WTC11 (cell line): ENCODE measurements at regions not wholly inside any gene's neighbourhood (a gene's known extent, or its start where the extent isn't known, plus 50 kb on each side); places are given as distances from the start of the nearest gene placed in this dataset.

ENCODE experiments used
- ATAC-seq: fragments of 200-7000 bp; cut with Tn5 transposase; 2 replicates; pipeline ENCODE4 v1.10.0; 2021; ENCODE audit warnings: mild to moderate bottlenecking, moderate library complexity
- CTCF ChIA-PET: fragments of 300-600 bp; sonication (Branson Sonifier 250); formaldehyde crosslinking; loops from one replicate; lab custom pipeline; 2021; ENCODE audit warnings: antibody characterized with exemption; lab: Charles Lee
- POLR2A ChIA-PET: fragments of 350-600 bp; sonication (Branson Sonifier 250); formaldehyde crosslinking; loops from one replicate; lab custom pipeline; 2021; ENCODE audit warnings: antibody characterized with exemption; lab: Charles Lee
- DNase-seq: peaks from one replicate; pipeline ENCODE4 v3.0.0; 2021; ENCODE audit warnings: low spot score
- H3K27ac Mint-ChIP-seq: 2 replicates; pipeline ENCODE4 v1.8.0; 2021; ENCODE audit warnings: mixed read lengths
- H3K27me3 Mint-ChIP-seq: 2 replicates; pipeline ENCODE4 v1.8.0; 2021; ENCODE audit warnings: low read depth, mild to moderate bottlenecking, moderate library complexity, mixed read lengths
- H3K36me3 Mint-ChIP-seq: 2 replicates; pipeline ENCODE4 v1.8.0; 2021; ENCODE audit warnings: mixed read lengths
- H3K4me1 Mint-ChIP-seq: 2 replicates; pipeline ENCODE4 v1.8.0; 2022; ENCODE audit warnings: mixed read lengths
- H3K4me3 Mint-ChIP-seq: 2 replicates; pipeline ENCODE4 v1.8.0; 2021; ENCODE audit warnings: mild to moderate bottlenecking, moderate library complexity, mixed read lengths
- H3K9me3 Mint-ChIP-seq: 2 replicates; pipeline ENCODE4 v1.8.0; 2021; ENCODE audit warnings: mixed read lengths
- ATF1 ChIP-seq: sonication (generic); formaldehyde crosslinking; IDR thresholded peaks from 2 replicates; pipeline ENCODE4 v1.8.1; 2023; ENCODE audit warnings: mild to moderate bottlenecking, moderate library complexity, missing genetic modification reagents
- EMX1 ChIP-seq: fragments of 250-450 bp; sonication (Bioruptor Pico); IDR thresholded peaks from 2 replicates; pipeline ENCODE4 v1.8.0; 2021; ENCODE audit warnings: mild to moderate bottlenecking
- GABPB1 ChIP-seq: sonication (generic); formaldehyde crosslinking; IDR thresholded peaks from 2 replicates; pipeline ENCODE4 v1.8.1; 2023; ENCODE audit warnings: mild to moderate bottlenecking, missing genetic modification reagents
- HMGA2 ChIP-seq: fragments of 250-450 bp; sonication (Bioruptor Pico); IDR thresholded peaks from 2 replicates; pipeline ENCODE4 v1.4.0; 2021; ENCODE audit warnings: mild to moderate bottlenecking, moderate library complexity
- IRF2 ChIP-seq: sonication (generic); formaldehyde crosslinking; IDR thresholded peaks from 2 replicates; pipeline ENCODE4 v1.8.0; 2022; ENCODE audit warnings: low read depth, missing genetic modification reagents, borderline replicate concordance
- JUN ChIP-seq: sonication (generic); formaldehyde crosslinking; IDR thresholded peaks from 2 replicates; pipeline ENCODE4 v1.8.0; 2023; ENCODE audit warnings: mild to moderate bottlenecking, missing genetic modification reagents
- MYBL2 ChIP-seq: sonication (generic); formaldehyde crosslinking; IDR thresholded peaks from 2 replicates; pipeline ENCODE4 v1.8.1; 2023; ENCODE audit warnings: mild to moderate bottlenecking, moderate library complexity, missing genetic modification reagents
- NFE2L1 ChIP-seq: sonication (generic); formaldehyde crosslinking; IDR thresholded peaks from 2 replicates; pipeline ENCODE4 v1.8.1; 2023; ENCODE audit warnings: missing genetic modification reagents
- NR2C2 ChIP-seq: sonication (generic); formaldehyde crosslinking; IDR thresholded peaks from 2 replicates; pipeline ENCODE4 v1.8.0; 2022; ENCODE audit warnings: mild to moderate bottlenecking, missing genetic modification reagents
- NR3C1 ChIP-seq: sonication (generic); formaldehyde crosslinking; conservative IDR thresholded peaks from 2 replicates; pipeline ENCODE4 v1.8.1; 2023; ENCODE audit warnings: low read depth, mild to moderate bottlenecking, missing genetic modification reagents
- OVOL2 ChIP-seq: fragments of 250-450 bp; sonication (Bioruptor Pico); IDR thresholded peaks from 2 replicates; pipeline ENCODE4 v1.9.0; 2021; ENCODE audit warnings: mild to moderate bottlenecking, borderline replicate concordance
- RORB ChIP-seq: fragments of 250-450 bp; sonication (Bioruptor Pico); IDR thresholded peaks from 2 replicates; pipeline ENCODE4 v1.9.0; 2021; ENCODE audit warnings: mild to moderate bottlenecking
- SMAD4 ChIP-seq: sonication (generic); formaldehyde crosslinking; IDR thresholded peaks from 2 replicates; pipeline ENCODE4 v1.8.0; 2022; ENCODE audit warnings: mild to moderate bottlenecking, missing genetic modification reagents
- SOX15 ChIP-seq: fragments of 250-450 bp; sonication (Bioruptor Pico); IDR thresholded peaks from 2 replicates; pipeline ENCODE4 v1.9.0; 2021; ENCODE audit warnings: mild to moderate bottlenecking
- TP53 ChIP-seq: sonication (generic); formaldehyde crosslinking; IDR thresholded peaks from 2 replicates; pipeline ENCODE4 v1.8.1; 2023; ENCODE audit warnings: mild to moderate bottlenecking, missing genetic modification reagents
- ZBTB21 ChIP-seq: sonication (generic); formaldehyde crosslinking; IDR thresholded peaks from 2 replicates; pipeline ENCODE4 v1.8.1; 2023; ENCODE audit warnings: mild to moderate bottlenecking, missing genetic modification reagents, borderline replicate concordance
- ZNF121 ChIP-seq: sonication (generic); formaldehyde crosslinking; IDR thresholded peaks from 2 replicates; pipeline ENCODE4 v1.8.0; 2023; ENCODE audit warnings: missing genetic modification reagents
- ZNF138 ChIP-seq: sonication (generic); formaldehyde crosslinking; conservative IDR thresholded peaks from 2 replicates; pipeline ENCODE4 v1.8.1; 2022; ENCODE audit warnings: mild to moderate bottlenecking, moderate library complexity, missing genetic modification reagents
- ZNF219 ChIP-seq: sonication (generic); formaldehyde crosslinking; IDR thresholded peaks from 2 replicates; pipeline ENCODE4 v1.8.0; 2023; ENCODE audit warnings: missing genetic modification reagents, mild to moderate bottlenecking, borderline replicate concordance
- ZNF232 ChIP-seq: sonication (generic); formaldehyde crosslinking; IDR thresholded peaks from 2 replicates; pipeline ENCODE4 v1.8.0; 2022; ENCODE audit warnings: mild to moderate bottlenecking, missing genetic modification reagents
- ZNF416 ChIP-seq: fragments of 250-450 bp; sonication (Bioruptor Pico); IDR thresholded peaks from 2 replicates; pipeline ENCODE4 v1.9.0; 2021; ENCODE audit warnings: mild to moderate bottlenecking, inconsistent platforms
- TF ChIP-seq, protein P1 (sequence below): fragments of 250-450 bp; sonication (Bioruptor Pico); IDR thresholded peaks from 2 replicates; pipeline ENCODE4 v1.8.0; 2021; ENCODE audit warnings: mild to moderate bottlenecking
- TF ChIP-seq, protein P2 (sequence below): sonication (generic); formaldehyde crosslinking; IDR thresholded peaks from 2 replicates; pipeline ENCODE4 v1.8.1; 2022; ENCODE audit warnings: low read depth, mild to moderate bottlenecking, moderate library complexity, missing genetic modification reagents, borderline replicate concordance
- TF ChIP-seq, protein P3 (sequence below): sonication (generic); formaldehyde crosslinking; IDR thresholded peaks from 2 replicates; pipeline ENCODE4 v1.8.1; 2023; ENCODE audit warnings: mild to moderate bottlenecking, missing genetic modification reagents, moderate library complexity
- TF ChIP-seq, protein P4 (sequence below): sonication (generic); formaldehyde crosslinking; IDR thresholded peaks from 2 replicates; pipeline ENCODE4 v1.8.0; 2022; ENCODE audit warnings: mild to moderate bottlenecking, missing genetic modification reagents
- TF ChIP-seq, protein P5 (sequence below): sonication (generic); formaldehyde crosslinking; IDR thresholded peaks from 2 replicates; pipeline ENCODE4 v1.8.1; 2022; ENCODE audit warnings: mild to moderate bottlenecking, moderate library complexity, missing genetic modification reagents
- TF ChIP-seq, protein P6 (sequence below): sonication (generic); formaldehyde crosslinking; IDR thresholded peaks from 2 replicates; pipeline ENCODE4 v1.8.1; 2023; ENCODE audit warnings: mild to moderate bottlenecking, missing genetic modification reagents, moderate library complexity
- TF ChIP-seq, protein P7 (sequence below): sonication (generic); formaldehyde crosslinking; IDR thresholded peaks from 2 replicates; pipeline ENCODE4 v1.8.0; 2022; ENCODE audit warnings: missing genetic modification reagents

DNA sequence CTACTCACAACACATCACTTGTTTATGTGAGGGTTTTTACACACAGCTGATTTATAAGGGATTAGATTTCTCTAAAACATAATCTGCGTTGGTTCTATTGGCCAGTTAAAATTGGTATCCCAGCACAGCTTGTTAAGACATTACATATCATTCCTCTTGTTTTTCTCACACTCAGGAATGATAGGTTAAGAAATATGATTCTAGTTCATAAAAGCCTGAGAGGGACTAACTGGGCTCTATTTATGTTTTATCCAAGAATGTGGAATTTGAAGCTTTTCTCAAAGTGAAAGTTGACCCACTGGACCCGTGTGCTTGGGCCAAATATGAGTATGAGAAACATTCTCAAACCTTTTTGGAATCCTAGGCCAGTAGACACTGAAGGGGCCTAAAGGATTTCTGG lies 117.3 kb downstream of the TMEM170B start:
- DNase-seq: no peak
- H3K27ac Mint-ChIP-seq: no peak overlapping the region
- TF ChIP-seq EMX1 (CRISPR knock-in tag) (no peak), ZBTB21 (CRISPR knock-in tag) (no peak), TP53 (CRISPR knock-in tag) (no peak), IRF2 (CRISPR knock-in tag) (no peak), SOX15 (no peak), MYBL2 (no peak), ZNF232 (CRISPR knock-in tag) (no peak), NR2C2 (CRISPR knock-in tag) (no peak), ATF1 (CRISPR knock-in tag) (no peak), ZNF416 (CRISPR knock-in tag) (no peak), ZNF138 (CRISPR knock-in tag) (no peak), RORB (CRISPR knock-in tag) (no peak), SMAD4 (no peak)
- TF ChIP-seq, protein P1, sequence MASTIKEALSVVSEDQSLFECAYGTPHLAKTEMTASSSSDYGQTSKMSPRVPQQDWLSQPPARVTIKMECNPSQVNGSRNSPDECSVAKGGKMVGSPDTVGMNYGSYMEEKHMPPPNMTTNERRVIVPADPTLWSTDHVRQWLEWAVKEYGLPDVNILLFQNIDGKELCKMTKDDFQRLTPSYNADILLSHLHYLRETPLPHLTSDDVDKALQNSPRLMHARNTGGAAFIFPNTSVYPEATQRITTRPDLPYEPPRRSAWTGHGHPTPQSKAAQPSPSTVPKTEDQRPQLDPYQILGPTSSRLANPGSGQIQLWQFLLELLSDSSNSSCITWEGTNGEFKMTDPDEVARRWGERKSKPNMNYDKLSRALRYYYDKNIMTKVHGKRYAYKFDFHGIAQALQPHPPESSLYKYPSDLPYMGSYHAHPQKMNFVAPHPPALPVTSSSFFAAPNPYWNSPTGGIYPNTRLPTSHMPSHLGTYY (CRISPR knock-in tag): no peak
- TF ChIP-seq, protein P2, sequence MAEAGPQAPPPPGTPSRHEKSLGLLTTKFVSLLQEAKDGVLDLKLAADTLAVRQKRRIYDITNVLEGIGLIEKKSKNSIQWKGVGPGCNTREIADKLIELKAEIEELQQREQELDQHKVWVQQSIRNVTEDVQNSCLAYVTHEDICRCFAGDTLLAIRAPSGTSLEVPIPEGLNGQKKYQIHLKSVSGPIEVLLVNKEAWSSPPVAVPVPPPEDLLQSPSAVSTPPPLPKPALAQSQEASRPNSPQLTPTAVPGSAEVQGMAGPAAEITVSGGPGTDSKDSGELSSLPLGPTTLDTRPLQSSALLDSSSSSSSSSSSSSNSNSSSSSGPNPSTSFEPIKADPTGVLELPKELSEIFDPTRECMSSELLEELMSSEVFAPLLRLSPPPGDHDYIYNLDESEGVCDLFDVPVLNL: no peak
- TF ChIP-seq, protein P3, sequence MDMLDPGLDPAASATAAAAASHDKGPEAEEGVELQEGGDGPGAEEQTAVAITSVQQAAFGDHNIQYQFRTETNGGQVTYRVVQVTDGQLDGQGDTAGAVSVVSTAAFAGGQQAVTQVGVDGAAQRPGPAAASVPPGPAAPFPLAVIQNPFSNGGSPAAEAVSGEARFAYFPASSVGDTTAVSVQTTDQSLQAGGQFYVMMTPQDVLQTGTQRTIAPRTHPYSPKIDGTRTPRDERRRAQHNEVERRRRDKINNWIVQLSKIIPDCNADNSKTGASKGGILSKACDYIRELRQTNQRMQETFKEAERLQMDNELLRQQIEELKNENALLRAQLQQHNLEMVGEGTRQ: no peak
- TF ChIP-seq, protein P4, sequence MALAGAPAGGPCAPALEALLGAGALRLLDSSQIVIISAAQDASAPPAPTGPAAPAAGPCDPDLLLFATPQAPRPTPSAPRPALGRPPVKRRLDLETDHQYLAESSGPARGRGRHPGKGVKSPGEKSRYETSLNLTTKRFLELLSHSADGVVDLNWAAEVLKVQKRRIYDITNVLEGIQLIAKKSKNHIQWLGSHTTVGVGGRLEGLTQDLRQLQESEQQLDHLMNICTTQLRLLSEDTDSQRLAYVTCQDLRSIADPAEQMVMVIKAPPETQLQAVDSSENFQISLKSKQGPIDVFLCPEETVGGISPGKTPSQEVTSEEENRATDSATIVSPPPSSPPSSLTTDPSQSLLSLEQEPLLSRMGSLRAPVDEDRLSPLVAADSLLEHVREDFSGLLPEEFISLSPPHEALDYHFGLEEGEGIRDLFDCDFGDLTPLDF: no peak
- ATAC-seq: no peak
- ChIA-PET POLR2A (no interaction called here), CTCF (interaction anchor here (0.6 to 2.6 kb wide), 9 partner anchors 8 to 635 kb away, joined by 3 to 25 read pairs (median 5); partner anchors contain the start of gene EDN1)
- peaks cover 66% of the 10 kb centered on the region for H3K4me1 Mint-ChIP-seq
- H3K36me3 Mint-ChIP-seq: no peaks in the 10 kb centered on the region; the same call in 1 of the 2 replicates
- H3K27me3 Mint-ChIP-seq: no peaks in the 10 kb centered on the region
- no peak overlapping the region for H3K4me3 Mint-ChIP-seq
- H3K9me3 Mint-ChIP-seq: no peaks in the 10 kb centered on the region

DNA sequence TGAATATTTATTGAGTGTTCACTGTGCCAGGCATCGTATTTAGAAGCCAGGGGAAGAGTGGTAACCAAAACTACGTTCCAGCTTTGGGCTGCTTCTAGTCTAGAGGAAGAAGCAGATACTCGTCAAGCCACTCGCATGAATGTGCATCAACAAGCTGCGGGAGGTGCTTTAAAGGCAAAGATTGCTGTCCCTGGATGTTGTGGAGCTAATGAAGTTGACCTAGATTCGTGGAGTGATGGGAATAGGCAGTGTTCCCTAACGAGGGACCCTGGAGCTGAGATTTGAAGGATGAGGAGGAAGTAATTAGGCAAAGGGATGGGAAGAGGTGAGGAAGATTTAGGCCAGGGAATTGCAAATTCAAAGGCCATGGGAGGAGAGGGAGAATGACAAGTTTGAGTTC lies 118.9 kb downstream of the TMEM170B start:
- peaks cover 50% of the 10 kb centered on the region for H3K4me1 Mint-ChIP-seq
- H3K9me3 Mint-ChIP-seq: no peaks in the 10 kb centered on the region
- H3K27me3 Mint-ChIP-seq: no peaks in the 10 kb centered on the region
- ChIA-PET CTCF (interaction anchor here (0.7 to 2.6 kb wide), 12 partner anchors 10 to 636 kb away, joined by 3 to 25 read pairs (median 4); partner anchors contain the start of gene EDN1), POLR2A (interaction anchor here (0.9 kb wide), 1 partner anchor 356 kb away, joined by 3 read pairs; no protein-coding TSS in a partner anchor)
- H3K27ac Mint-ChIP-seq: peak overlapping the region; percentile 34
- ATAC-seq (no peak), DNase-seq (no peak)
- H3K36me3 Mint-ChIP-seq: no peaks in the 10 kb centered on the region; the same call in 1 of the 2 replicates
- H3K4me3 Mint-ChIP-seq: no peak overlapping the region
- TF ChIP-seq, protein P3: no peak
- TF ChIP-seq, protein P5, sequence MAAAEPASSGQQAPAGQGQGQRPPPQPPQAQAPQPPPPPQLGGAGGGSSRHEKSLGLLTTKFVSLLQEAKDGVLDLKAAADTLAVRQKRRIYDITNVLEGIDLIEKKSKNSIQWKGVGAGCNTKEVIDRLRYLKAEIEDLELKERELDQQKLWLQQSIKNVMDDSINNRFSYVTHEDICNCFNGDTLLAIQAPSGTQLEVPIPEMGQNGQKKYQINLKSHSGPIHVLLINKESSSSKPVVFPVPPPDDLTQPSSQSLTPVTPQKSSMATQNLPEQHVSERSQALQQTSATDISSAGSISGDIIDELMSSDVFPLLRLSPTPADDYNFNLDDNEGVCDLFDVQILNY (CRISPR knock-in tag): no peak
- TF ChIP-seq NFE2L1 (no peak), HMGA2 (no peak), JUN (CRISPR knock-in tag) (no peak), RORB (CRISPR knock-in tag) (no peak), NR2C2 (CRISPR knock-in tag) (no peak), ZNF219 (CRISPR knock-in tag) (no peak), ZNF121 (CRISPR knock-in tag) (no peak), GABPB1 (CRISPR knock-in tag) (no peak), NR3C1 (no peak), OVOL2 (CRISPR knock-in tag) (no peak)
- TF ChIP-seq, protein P6, sequence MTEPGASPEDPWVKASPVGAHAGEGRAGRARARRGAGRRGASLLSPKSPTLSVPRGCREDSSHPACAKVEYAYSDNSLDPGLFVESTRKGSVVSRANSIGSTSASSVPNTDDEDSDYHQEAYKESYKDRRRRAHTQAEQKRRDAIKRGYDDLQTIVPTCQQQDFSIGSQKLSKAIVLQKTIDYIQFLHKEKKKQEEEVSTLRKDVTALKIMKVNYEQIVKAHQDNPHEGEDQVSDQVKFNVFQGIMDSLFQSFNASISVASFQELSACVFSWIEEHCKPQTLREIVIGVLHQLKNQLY (CRISPR knock-in tag): no peak
- TF ChIP-seq, protein P7, sequence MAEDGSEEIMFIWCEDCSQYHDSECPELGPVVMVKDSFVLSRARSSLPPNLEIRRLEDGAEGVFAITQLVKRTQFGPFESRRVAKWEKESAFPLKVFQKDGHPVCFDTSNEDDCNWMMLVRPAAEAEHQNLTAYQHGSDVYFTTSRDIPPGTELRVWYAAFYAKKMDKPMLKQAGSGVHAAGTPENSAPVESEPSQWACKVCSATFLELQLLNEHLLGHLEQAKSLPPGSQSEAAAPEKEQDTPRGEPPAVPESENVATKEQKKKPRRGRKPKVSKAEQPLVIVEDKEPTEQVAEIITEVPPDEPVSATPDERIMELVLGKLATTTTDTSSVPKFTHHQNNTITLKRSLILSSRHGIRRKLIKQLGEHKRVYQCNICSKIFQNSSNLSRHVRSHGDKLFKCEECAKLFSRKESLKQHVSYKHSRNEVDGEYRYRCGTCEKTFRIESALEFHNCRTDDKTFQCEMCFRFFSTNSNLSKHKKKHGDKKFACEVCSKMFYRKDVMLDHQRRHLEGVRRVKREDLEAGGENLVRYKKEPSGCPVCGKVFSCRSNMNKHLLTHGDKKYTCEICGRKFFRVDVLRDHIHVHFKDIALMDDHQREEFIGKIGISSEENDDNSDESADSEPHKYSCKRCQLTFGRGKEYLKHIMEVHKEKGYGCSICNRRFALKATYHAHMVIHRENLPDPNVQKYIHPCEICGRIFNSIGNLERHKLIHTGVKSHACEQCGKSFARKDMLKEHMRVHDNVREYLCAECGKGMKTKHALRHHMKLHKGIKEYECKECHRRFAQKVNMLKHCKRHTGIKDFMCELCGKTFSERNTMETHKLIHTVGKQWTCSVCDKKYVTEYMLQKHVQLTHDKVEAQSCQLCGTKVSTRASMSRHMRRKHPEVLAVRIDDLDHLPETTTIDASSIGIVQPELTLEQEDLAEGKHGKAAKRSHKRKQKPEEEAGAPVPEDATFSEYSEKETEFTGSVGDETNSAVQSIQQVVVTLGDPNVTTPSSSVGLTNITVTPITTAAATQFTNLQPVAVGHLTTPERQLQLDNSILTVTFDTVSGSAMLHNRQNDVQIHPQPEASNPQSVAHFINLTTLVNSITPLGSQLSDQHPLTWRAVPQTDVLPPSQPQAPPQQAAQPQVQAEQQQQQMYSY: no peak
